ENCODE measurements at regions not wholly inside any gene's neighbourhood (a gene's known extent, or its start where the extent isn't known, plus 50 kb on each side); places are given as distances from the start of the nearest gene placed in this dataset.

DNA sequence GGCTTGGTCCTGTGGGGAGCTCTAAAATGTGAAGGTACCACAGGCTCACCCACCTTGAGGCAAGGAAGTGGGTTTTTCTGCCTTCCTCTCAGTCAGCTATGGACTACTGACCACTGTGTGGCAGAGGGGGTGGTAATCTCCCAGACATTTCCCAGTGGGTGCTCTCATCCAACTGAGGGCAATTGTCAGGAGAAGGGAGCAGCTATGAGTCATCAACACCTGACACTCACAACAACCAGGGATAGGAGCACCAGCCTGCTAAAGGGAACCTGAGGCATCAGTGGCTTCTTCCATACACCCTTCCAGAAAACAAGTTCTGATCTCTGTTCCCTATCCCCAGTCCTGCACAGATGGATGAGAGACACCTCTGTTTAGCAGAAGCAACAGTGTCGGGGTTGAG lies 468.8 kb downstream of the BCOR start:
- no peak for TF ChIP-seq EZH2phosphoT487 (IDR thresholded peaks at IDR 0.05; ENCODE audit: insufficient read depth, low read depth)
- TF ChIP-seq EZH2 (IDR thresholded peaks at IDR 0.05; ENCODE audit: insufficient read depth, poor library complexity, severe bottlenecking): no peak
